GM19238 (cell line): ENCODE measurements at regions not wholly inside any gene's neighbourhood (a gene's known extent, or its start where the extent isn't known, plus 50 kb on each side); places are given as distances from the start of the nearest gene placed in this dataset.

Experiments used
- DNase-seq: peaks from one replicate; pipeline ENCODE4 v3.0.0; 2011; ENCODE audit warnings: low spot score; ENCODE audit not compliant: insufficient read length

GRCh38 chr17:77426676-77427386, 286.1 kb downstream of the SEC14L1 start:
- DNase-seq, result no peak

DNA sequence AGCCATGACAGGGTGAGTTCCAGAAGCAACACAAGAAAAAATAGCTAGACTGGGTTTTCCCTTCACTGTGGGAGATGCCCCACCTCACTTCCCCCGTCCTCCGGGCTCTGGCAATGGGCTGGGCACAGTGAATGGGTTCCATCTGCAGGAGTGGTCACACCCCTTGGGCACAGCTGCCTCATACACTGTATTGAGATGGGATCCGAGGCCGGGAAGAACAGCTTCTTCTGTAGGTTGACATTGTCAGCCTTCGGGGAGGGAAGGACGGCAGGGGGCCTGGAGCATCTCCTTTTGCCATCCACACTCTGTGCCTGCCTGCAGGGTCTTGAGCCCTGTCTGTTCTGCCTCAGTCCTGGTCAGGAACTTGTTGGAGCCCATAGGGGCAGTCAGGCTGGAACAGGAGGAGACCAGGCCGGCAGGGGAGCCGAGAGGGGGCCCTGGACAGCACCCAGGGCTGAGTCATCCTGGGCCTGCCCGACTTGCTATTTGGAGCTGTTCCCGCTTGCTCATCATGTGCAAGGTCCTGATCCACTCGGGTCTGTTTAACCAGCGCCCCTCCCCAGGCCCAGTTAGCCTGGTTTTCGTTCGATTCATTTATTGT, 286.7 kb downstream of the SEC14L1 start:
- DNase-seq, result no peak

DNA sequence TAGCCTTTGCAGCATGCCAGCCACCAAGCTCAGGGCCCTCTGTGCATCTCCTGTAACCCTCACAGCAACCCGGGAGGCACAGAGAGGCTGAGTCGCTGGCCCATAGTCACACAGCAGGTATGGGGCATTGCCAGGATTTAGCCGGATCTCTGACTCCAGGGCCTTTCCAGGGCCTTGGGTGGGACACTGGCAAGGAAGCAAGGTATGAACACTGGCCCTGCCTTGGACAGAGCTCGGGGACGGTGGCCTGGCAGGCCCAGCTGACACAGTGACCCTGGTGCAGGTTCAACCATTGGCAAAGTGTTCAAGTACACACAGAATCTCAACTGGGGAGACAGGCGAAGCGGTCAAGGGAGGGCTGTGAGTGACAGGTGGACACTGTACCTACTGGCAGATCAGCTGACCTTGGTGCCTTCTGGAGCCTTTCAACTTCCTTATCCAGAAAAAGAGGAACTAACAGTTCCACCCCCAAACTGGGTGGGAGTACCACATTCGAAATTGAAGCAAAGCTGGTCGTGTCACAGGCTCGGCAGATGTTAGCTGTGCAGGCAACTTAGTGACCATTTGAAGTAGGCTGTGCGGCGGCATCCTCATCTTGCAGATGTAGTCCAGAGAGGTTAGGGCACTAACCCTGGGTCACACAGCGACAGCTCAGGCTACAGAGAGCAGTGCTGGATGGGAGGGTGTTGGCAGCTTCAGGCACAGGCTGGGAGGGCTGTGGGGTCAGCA, 287.4 kb downstream of the SEC14L1 start:
- DNase-seq, result no peak

DNA sequence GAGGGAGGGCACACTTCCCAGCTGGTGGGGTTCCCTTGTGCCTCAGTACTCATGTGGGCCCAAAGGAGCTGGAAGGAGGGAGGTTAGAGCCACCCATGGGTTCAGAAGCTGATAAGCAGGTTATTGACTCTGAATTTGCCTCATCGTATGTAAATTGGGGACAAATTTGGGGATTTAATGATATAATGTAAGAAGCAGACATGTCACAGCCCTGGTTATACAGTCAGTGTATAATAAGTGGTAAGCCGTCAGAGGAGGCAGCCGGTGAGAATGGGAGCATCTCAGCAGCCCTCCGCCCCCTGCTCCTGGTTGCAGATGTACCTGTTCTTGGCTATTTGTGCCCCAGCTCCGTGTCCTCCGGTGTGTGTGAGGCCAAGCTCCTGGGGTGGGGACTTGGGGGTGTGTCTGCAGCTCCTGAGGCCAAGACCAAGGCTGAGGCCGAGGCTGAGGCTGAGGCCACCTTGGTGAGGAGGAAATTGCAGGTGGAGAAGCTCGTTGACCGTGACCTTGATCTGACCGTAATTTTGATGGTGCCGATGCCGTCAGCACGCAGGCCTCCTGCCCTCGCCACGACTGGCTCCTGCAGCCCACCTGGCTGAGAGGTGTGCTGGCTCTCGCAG, 288.1 kb downstream of the SEC14L1 start:
- DNase-seq, result no peak

GRCh38 chr17:77429369-77429968, 288.7 kb downstream of the SEC14L1 start:
- no peak for DNase-seq

DNA sequence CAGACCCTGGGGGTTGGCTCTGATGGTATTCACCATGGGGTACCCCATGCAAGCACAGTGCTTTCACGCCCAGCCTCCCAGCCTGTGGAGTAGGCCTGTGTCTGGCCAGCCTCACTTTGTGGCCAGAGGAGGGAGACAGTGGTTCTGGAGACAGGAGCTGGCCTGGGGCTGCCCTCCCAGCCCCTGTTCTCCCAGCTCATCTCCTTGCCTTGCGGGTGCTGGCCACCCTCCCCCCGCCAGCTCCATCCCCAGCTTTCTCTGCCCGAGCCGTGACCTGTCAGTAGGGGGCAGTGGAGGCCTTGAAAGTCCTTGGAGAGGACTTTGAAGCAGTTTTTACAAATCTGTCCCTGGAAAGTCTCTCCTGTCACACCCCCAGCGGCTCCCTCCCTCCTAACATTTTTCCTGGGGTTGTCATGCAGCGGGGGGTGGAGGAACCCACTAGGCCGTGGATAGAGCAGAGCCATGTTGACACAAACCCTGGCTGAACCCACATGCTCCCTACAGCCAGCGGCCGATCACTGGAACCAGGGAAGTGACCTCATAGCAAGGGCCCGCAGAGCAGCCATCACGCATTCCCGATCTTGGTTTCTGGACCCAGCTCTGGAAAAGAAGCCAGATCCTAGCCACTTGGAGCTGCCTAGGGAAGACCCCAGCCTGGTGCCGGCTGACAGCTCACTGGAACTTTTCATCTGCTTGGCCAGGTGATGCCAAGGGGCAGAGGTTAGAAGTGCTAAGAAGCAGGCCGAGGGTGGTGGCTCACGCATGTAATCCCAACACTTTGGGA, 289.4 kb downstream of the SEC14L1 start:
- peak; percentile 68 for DNase-seq

DNA sequence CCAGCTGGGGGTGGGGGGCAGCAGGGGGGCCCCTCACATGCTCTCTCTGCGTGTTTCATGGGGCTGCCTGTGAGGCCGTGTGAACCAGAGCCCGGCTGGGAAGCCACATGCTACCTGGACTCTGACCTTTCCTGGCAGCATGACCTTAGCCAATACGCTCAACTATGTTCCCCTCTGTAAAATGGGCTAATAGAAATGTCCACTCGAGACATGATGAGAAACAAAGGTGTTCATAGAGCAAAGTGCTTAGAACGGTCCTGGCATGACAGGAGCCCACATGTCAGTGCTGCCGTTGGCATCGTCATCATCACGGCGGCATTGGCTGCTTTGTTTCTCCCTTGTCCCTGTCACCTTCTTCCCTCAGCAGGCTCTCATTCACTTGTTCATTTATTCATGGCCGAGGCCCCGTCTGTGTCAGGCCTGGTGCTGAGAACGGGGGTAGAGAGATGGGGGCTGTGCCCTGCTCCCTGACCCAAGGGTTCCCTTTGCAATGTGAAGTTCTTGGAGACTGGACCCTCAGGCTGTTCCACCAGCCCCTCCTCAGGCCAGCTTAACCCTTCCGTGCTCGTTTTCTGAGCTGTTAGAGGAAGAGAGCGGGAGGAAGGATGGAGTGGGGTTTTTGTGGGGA, 291.4 kb downstream of the SEC14L1 start:
- DNase-seq, result no peak

DNA sequence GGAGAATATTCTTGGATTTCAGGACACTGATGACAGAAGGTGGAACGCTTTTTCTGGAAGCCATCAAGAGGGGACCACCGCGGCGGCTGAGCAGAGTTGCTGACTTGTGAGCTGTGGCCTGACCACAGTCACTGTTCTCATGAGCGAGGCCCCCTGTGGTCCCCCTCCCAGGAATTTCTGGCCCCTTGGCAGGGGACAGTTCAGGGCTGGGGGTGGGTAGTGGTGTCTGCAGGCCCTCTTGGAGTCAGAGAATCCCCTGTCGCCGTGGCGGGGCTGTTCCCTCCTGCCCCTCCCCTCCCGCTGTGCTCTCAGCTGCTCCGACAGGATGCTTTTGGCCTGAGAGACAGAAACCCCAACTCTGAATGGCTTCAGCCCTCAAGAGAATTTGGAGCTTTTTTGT, 292.0 kb downstream of the SEC14L1 start:
- no peak for DNase-seq

DNA sequence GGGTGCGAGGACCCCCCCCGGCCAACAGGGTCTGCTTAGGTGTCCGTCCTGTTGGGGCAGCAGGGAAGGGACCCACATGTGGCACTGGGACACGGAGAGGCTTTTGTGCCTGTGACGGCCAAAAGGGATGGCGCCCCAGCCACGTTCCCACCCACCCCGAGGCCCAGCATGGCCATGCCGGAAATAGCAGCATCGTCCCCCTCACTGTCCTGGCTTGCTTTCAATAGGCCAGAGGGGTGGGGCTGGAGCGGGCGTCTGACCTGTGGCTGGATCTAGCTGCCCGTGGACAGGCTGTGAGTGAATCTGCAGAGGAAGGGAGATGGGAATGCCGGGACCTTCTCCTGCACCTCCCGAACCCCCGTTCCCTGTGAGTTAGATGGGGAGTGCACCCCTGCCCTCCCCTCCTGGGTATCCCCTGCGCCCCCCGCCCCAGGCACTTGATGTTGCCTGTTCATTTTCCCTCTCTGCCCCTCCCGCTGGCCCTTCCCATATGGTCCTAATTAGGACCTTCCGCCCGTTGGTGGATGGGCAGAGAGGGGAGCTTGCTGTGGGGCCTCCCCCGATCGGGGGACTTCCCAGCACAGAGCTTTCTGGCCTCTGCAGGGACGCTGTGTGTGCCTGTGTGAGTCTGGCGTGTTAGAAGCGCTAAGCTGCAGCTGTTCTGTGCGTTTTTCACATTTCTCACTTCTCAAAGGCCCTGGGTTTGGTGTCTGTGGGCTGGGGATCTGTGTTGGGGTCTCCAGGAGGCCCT, 292.8 kb downstream of the SEC14L1 start:
- DNase-seq, result peak; percentile 66

DNA sequence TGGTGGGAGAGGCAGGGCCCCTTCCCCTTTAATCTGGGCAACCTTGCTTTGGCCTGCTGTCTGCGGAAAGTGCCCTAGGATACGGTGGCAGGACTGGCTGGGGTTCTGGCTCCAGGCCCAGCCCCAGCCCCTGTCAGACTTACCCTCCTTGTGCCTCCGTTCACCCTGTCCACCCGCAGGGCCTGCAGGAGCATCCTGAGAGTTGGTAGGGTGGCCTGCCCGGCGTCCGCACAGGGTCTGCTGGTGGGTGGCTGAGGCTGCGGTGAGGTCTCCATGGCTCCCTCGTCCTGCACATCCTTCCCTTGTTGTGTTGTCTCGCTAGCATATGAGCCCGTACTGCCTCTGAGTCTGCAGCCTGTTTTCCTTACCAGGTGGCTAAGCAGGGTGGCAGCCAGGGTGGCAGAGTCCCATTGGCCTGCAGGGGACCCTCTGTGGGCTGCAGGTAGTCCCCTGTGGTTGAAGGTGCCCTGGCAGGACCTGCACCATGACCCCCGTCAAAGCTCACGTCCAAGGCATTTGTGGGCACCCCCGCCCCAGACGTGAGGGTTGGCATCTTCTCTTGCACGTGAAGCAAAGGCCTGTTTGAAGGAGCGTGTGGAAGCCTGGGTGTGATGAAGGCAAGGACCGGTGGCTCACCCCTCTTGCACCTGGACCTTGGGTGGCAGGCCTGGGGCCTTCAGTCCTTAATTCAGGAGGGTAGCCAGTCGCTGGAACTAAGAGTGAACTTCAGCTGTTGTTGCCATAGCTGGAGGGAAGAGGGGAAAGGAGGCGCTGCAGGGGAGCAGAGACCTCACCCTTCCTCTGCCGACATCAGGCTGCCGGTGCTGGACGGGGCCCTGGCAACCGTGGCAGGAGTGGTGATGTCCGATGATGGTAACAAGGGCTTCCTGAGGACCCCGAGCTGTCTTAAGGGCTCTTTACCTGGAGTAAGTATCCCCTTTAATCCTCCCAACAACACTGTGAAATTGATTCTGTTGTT, 293.7 kb downstream of the SEC14L1 start:
- no peak for DNase-seq

- DNase-seq, result no peak
Measured at GRCh38 chr17:77435272-77436057, 294.7 kb downstream of the SEC14L1 start.

DNA sequence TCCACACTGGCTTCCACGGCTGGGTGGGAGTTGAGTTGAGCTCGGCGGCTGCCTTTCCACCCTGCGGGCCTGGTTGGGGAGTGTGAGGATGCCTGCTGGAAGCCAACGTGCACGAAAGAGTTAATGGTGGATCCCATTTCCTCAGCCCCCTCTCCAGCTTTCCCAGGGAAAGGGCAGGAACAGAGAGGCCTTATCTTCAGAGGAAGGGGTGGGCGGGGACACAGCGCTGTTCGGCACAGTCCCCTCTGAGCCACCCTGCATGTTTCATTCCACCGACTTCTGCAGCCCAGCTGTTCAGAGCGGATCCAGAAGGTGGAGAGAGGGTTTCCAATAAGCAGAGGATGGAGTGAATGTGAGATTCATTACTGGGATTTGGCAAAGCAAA, 295.3 kb downstream of the SEC14L1 start:
- no peak for DNase-seq

DNA sequence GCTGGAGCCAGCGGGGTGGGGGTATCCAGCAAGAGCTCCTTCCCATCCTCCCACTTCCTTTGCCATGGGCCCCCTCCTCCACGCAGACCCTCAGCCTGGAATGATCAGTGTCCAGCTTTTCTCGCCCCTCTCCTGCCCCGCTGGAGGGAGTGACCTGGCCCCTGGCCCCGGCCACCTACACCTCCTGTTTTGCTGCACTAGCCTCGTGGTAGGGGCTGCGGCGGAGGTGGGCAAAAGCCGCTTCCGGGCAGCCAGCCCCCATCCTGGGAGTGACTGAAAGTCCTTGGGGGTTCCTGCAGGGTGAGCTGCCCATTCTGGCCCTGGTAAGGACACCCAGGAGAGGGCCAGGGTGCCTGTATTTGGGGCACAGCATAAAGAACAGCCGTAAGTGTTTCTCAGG, 295.7 kb downstream of the SEC14L1 start:
- no peak for DNase-seq

GRCh38 chr17:77437017-77437416, 296.2 kb downstream of the SEC14L1 start:
- DNase-seq, result no peak

DNA sequence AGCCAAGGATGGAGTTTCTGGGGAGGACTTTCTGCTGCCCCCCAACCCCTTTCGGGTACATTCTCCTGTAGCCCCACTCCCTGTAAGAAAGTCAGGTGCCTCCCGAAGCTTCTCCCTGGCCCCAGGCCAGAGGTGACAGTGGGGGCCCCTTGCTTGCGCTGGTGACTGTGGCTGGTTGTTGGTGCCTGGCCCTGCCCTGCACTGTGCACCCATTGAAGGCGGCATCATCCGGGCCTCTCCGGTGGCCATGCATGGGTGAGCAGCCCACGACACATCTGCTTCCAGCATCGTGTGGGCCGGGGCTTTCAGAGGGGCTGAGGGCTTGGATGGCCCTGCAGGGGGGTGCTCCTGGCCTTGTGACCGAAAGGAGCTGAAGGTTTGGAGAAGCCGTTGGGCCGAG, 297.0 kb downstream of the SEC14L1 start:
- DNase-seq, result no peak

- DNase-seq, result no peak
Measured at GRCh38 chr17:77438241-77439188, 297.7 kb downstream of the SEC14L1 start.
